ENCODE measurements at regions not wholly inside any gene's neighbourhood (a gene's known extent, or its start where the extent isn't known, plus 50 kb on each side); places are given as distances from the start of the nearest gene placed in this dataset.

DNA sequence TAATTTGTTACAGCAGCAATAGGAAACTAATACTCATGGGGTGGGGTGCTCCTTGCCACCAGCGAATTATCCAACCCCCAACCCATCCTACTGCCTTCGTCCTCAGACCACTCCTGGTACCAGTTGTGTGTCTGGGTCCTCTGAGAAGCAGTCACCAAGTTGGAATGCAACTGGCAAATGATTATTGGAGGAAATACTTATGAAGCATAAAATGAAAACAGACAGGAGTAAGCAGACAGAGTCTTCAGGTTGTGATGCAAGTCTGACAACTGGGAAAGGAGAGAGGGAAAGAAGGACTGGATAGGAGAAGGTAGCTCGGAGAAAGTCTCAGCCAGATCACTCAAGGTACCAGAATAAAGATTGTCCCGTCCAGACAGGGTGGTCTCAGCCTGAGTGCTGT, 181.1 kb upstream of the ARID2 start:
- TF ChIP-seq, protein P1, sequence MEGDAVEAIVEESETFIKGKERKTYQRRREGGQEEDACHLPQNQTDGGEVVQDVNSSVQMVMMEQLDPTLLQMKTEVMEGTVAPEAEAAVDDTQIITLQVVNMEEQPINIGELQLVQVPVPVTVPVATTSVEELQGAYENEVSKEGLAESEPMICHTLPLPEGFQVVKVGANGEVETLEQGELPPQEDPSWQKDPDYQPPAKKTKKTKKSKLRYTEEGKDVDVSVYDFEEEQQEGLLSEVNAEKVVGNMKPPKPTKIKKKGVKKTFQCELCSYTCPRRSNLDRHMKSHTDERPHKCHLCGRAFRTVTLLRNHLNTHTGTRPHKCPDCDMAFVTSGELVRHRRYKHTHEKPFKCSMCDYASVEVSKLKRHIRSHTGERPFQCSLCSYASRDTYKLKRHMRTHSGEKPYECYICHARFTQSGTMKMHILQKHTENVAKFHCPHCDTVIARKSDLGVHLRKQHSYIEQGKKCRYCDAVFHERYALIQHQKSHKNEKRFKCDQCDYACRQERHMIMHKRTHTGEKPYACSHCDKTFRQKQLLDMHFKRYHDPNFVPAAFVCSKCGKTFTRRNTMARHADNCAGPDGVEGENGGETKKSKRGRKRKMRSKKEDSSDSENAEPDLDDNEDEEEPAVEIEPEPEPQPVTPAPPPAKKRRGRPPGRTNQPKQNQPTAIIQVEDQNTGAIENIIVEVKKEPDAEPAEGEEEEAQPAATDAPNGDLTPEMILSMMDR (IDR thresholded peaks at IDR 0.05; ENCODE audit: extremely low read depth in 1 of 2, insufficient read depth in 1 of 2, low read depth in 1 of 2, low read length in 2 of 2), result no peak
- TF ChIP-seq EZH2 (IDR thresholded peaks at IDR 0.05; ENCODE audit: borderline replicate concordance, low read depth, low read length, severe bottlenecking), result no peak
- no peak for TF ChIP-seq POLR2AphosphoS5 (IDR thresholded peaks at IDR 0.05; ENCODE audit: insufficient read depth, low read depth, low read length)
- no peak for TF ChIP-seq POLR2A (IDR thresholded peaks at IDR 0.05; ENCODE audit: low read depth, low read length)
- TF ChIP-seq JUN (IDR thresholded peaks at IDR 0.05; ENCODE audit: borderline replicate concordance, insufficient read depth, insufficient read length, low read depth), result no peak
- TF ChIP-seq, protein P2, sequence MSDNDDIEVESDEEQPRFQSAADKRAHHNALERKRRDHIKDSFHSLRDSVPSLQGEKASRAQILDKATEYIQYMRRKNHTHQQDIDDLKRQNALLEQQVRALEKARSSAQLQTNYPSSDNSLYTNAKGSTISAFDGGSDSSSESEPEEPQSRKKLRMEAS (IDR thresholded peaks at IDR 0.05; ENCODE audit: insufficient read depth, insufficient read length), result no peak

All from endothelial cell of umbilical vein (primary cell).